ENCODE measurements at regions not wholly inside any gene's neighbourhood (a gene's known extent, or its start where the extent isn't known, plus 50 kb on each side); places are given as distances from the start of the nearest gene placed in this dataset.
"Not testable (repeated sequence)": the region's sequence is repeated elsewhere in the genome, so short reads cannot be mapped to it uniquely, and the experiment has no call there.

GRCh38 chr10:84727398-84727797 is 399.0 kb downstream of the CCSER2 start:
- no peaks in the 10 kb centered on the region for H3K4me1 ChIP-seq (ENCODE audit: insufficient read depth, low read length, poor library complexity, severe bottlenecking)
- H3K4me3 ChIP-seq (ENCODE audit: low read length, poor library complexity, severe bottlenecking): no peak overlapping the region
- H3K27me3 ChIP-seq (ENCODE audit: insufficient read depth, low read length, poor library complexity, severe bottlenecking): no peaks in the 10 kb centered on the region
- no peaks in the 10 kb centered on the region for H3K79me2 ChIP-seq (ENCODE audit: insufficient read depth, low read length)
- no peak overlapping the region for H2AFZ ChIP-seq (ENCODE audit: low read length)
- H3K36me3 ChIP-seq (ENCODE audit: insufficient read depth, low read length): no peaks in the 10 kb centered on the region
- no peaks in the 10 kb centered on the region for H4K20me1 ChIP-seq (ENCODE audit: insufficient read depth, low read length, poor library complexity, severe bottlenecking)
- no peak overlapping the region for H3K4me2 ChIP-seq (ENCODE audit: low read depth, low read length, poor library complexity, severe bottlenecking)
- H3F3A ChIP-seq (ENCODE audit: low read depth): no peaks in the 10 kb centered on the region
- H3K9ac ChIP-seq (ENCODE audit: low read depth, low read length, poor library complexity, severe bottlenecking): no peak overlapping the region
- no peaks in the 10 kb centered on the region for H3K9me2 ChIP-seq (replicated peaks; ENCODE audit: low read depth, low read length)
- no peaks in the 10 kb centered on the region for H3K9me3 ChIP-seq (ENCODE audit: insufficient read depth, low read depth, low read length)
- TF ChIP-seq CTCF (conservative IDR thresholded peaks at IDR 0.05; ENCODE audit: low read length): no peak

- H2AFZ ChIP-seq (ENCODE audit: low read length); H3K9ac ChIP-seq (ENCODE audit: low read depth, low read length, poor library complexity, severe bottlenecking); H3K9me3 ChIP-seq (ENCODE audit: insufficient read depth, low read depth, low read length); H3K79me2 ChIP-seq (ENCODE audit: insufficient read depth, low read length); H4K20me1 ChIP-seq (ENCODE audit: insufficient read depth, low read length, poor library complexity, severe bottlenecking); H3K9me2 ChIP-seq (replicated peaks; ENCODE audit: low read depth, low read length); H3K4me2 ChIP-seq (ENCODE audit: low read depth, low read length, poor library complexity, severe bottlenecking); H3F3A ChIP-seq (ENCODE audit: low read depth); H3K36me3 ChIP-seq (ENCODE audit: insufficient read depth, low read length); H3K27me3 ChIP-seq (ENCODE audit: insufficient read depth, low read length, poor library complexity, severe bottlenecking); H3K4me1 ChIP-seq (ENCODE audit: insufficient read depth, low read length, poor library complexity, severe bottlenecking); H3K4me3 ChIP-seq (ENCODE audit: low read length, poor library complexity, severe bottlenecking): not testable (repeated sequence)
Measured at GRCh38 chr10:84739126-84739525, 410.7 kb downstream of the CCSER2 start.

GRCh38 chr10:84739641-84740040 is 411.3 kb downstream of the CCSER2 start:
- no peaks in the 10 kb centered on the region for H3K79me2 ChIP-seq (ENCODE audit: insufficient read depth, low read length)
- no peak overlapping the region for H3K4me2 ChIP-seq (ENCODE audit: low read depth, low read length, poor library complexity, severe bottlenecking)
- H3K36me3 ChIP-seq (ENCODE audit: insufficient read depth, low read length): no peaks in the 10 kb centered on the region
- H2AFZ ChIP-seq (ENCODE audit: low read length): no peak overlapping the region
- no peak for TF ChIP-seq EZH2phosphoT487 (IDR thresholded peaks at IDR 0.05; ENCODE audit: borderline replicate concordance)
- no peak; the same call in 1 of the 2 replicates for TF ChIP-seq CTCF (conservative IDR thresholded peaks at IDR 0.05; ENCODE audit: low read length)
- no peaks in the 10 kb centered on the region for H3F3A ChIP-seq (ENCODE audit: low read depth)
- H3K4me1 ChIP-seq (ENCODE audit: insufficient read depth, low read length, poor library complexity, severe bottlenecking): no peaks in the 10 kb centered on the region
- H3K9ac ChIP-seq (ENCODE audit: low read depth, low read length, poor library complexity, severe bottlenecking): no peak overlapping the region
- no peaks in the 10 kb centered on the region for H3K27me3 ChIP-seq (ENCODE audit: insufficient read depth, low read length, poor library complexity, severe bottlenecking)
- no peaks in the 10 kb centered on the region for H4K20me1 ChIP-seq (ENCODE audit: insufficient read depth, low read length, poor library complexity, severe bottlenecking)
- no peaks in the 10 kb centered on the region for H3K9me2 ChIP-seq (replicated peaks; ENCODE audit: low read depth, low read length)
- H3K4me3 ChIP-seq (ENCODE audit: low read length, poor library complexity, severe bottlenecking): no peak overlapping the region
- H3K9me3 ChIP-seq (ENCODE audit: insufficient read depth, low read depth, low read length): no peaks in the 10 kb centered on the region

- Histone ChIP-seq H3K9ac (ENCODE audit: low read depth, low read length, poor library complexity, severe bottlenecking) (no peak overlapping the region), H3F3A (ENCODE audit: low read depth) (no peaks in the 10 kb centered on the region), H3K36me3 (ENCODE audit: insufficient read depth, low read length) (no peaks in the 10 kb centered on the region), H3K4me1 (ENCODE audit: insufficient read depth, low read length, poor library complexity, severe bottlenecking) (no peaks in the 10 kb centered on the region), H4K20me1 (ENCODE audit: insufficient read depth, low read length, poor library complexity, severe bottlenecking) (no peaks in the 10 kb centered on the region), H3K4me2 (ENCODE audit: low read depth, low read length, poor library complexity, severe bottlenecking) (no peak overlapping the region), H3K9me3 (ENCODE audit: insufficient read depth, low read depth, low read length) (no peaks in the 10 kb centered on the region), H3K79me2 (ENCODE audit: insufficient read depth, low read length) (no peaks in the 10 kb centered on the region), H3K9me2 (replicated peaks; ENCODE audit: low read depth, low read length) (no peaks in the 10 kb centered on the region), H3K4me3 (ENCODE audit: low read length, poor library complexity, severe bottlenecking) (no peak overlapping the region), H2AFZ (ENCODE audit: low read length) (no peak overlapping the region), H3K27me3 (ENCODE audit: insufficient read depth, low read length, poor library complexity, severe bottlenecking) (no peaks in the 10 kb centered on the region)
- peak; percentile 52 for TF ChIP-seq CTCF (conservative IDR thresholded peaks at IDR 0.05; ENCODE audit: low read length)
- TF ChIP-seq EZH2phosphoT487 (IDR thresholded peaks at IDR 0.05; ENCODE audit: borderline replicate concordance): no peak
Measured at GRCh38 chr10:84743483-84743882, 415.1 kb downstream of the CCSER2 start.

Measured in Loucy (cell line).